H9 (cell line): ENCODE measurements at regions not wholly inside any gene's neighbourhood (a gene's known extent, or its start where the extent isn't known, plus 50 kb on each side); places are given as distances from the start of the nearest gene placed in this dataset.

Experiments
- DNase-seq: peaks from one replicate; pipeline ENCODE4 v3.0.0-alpha.2; 2017
- H2AFZ ChIP-seq: one replicate; pipeline ENCODE4 v1.6.1; 2013; ENCODE audit warnings: mild to moderate bottlenecking, low read length, control low read depth, moderate library complexity
- H2AK5ac ChIP-seq: 2 replicates; pipeline ENCODE4 v1.6.1; 2013; ENCODE audit warnings: low read length, control low read depth, mixed read lengths; ENCODE audit not compliant: insufficient read length
- H2BK120ac ChIP-seq: one replicate; pipeline ENCODE4 v1.6.1; 2013; ENCODE audit warnings: low read depth, mild to moderate bottlenecking, low read length, control low read depth, inconsistent platforms; ENCODE audit not compliant: poor library complexity, severe bottlenecking
- H2BK12ac ChIP-seq: 2 replicates; pipeline ENCODE4 v1.6.1; 2013; ENCODE audit warnings: low read length, control low read depth, mixed read lengths, low read depth; ENCODE audit not compliant: insufficient read length
- H2BK15ac ChIP-seq: 2 replicates; pipeline ENCODE4 v1.6.1; 2013; ENCODE audit warnings: low read depth, low read length, control low read depth
- H2BK20ac ChIP-seq: one replicate; pipeline ENCODE4 v1.6.1; 2013; ENCODE audit warnings: low read depth, mild to moderate bottlenecking, low read length, control low read depth, inconsistent platforms; ENCODE audit not compliant: poor library complexity, severe bottlenecking
- H2BK5ac ChIP-seq: 2 replicates; pipeline ENCODE4 v1.6.1; 2013; ENCODE audit warnings: low read length, control low read depth, mixed read lengths; ENCODE audit not compliant: insufficient read length
- H3K14ac ChIP-seq: 2 replicates; pipeline ENCODE4 v1.6.1; 2013; ENCODE audit warnings: low read length, control low read depth; ENCODE audit not compliant: insufficient read depth
- H3K18ac ChIP-seq: 2 replicates; pipeline ENCODE4 v1.6.1; 2013; ENCODE audit warnings: low read depth, mild to moderate bottlenecking, mixed read lengths, low read length, control low read depth; ENCODE audit not compliant: insufficient read length
- H3K23ac ChIP-seq: 2 replicates; pipeline ENCODE4 v1.6.1; 2013; ENCODE audit warnings: low read length, control low read depth, mixed read lengths, low read depth; ENCODE audit not compliant: insufficient read length
- H3K23me2 ChIP-seq: 2 replicates; pipeline ENCODE4 v1.6.1; 2013; ENCODE audit warnings: low read depth, mild to moderate bottlenecking, mixed read lengths, low read length, control low read depth; ENCODE audit not compliant: insufficient read length, poor library complexity, severe bottlenecking
- H3K27ac ChIP-seq: 2 replicates; pipeline ENCODE4 v1.5.1; 2013; ENCODE audit warnings: low read length, control low read depth, mixed read lengths, low read depth; ENCODE audit not compliant: insufficient read length
- H3K27me3 ChIP-seq: 2 replicates; pipeline ENCODE4 v1.6.1; 2013; ENCODE audit warnings: low read length, control low read depth, inconsistent platforms; ENCODE audit not compliant: insufficient read depth
- H3K4ac ChIP-seq: 2 replicates; pipeline ENCODE4 v1.6.1; 2013; ENCODE audit warnings: low read depth, mild to moderate bottlenecking, control low read depth, inconsistent platforms, low read length, moderate library complexity
- H3K4me1 ChIP-seq: 2 replicates; pipeline ENCODE4 v1.6.1; 2013; ENCODE audit warnings: low read length, control low read depth, inconsistent platforms; ENCODE audit not compliant: insufficient read depth
- H3K4me2 ChIP-seq: 2 replicates; pipeline ENCODE4 v1.6.1; 2013; ENCODE audit warnings: low read length, control low read depth, mixed read lengths; ENCODE audit not compliant: insufficient read length, insufficient read depth
- H3K56ac ChIP-seq: 2 replicates; pipeline ENCODE4 v1.6.1; 2013; ENCODE audit warnings: low read depth, mild to moderate bottlenecking, mixed read lengths, low read length, control low read depth; ENCODE audit not compliant: insufficient read length
- H3K79me1 ChIP-seq: 2 replicates; pipeline ENCODE4 v1.6.1; 2013; ENCODE audit warnings: low read depth, mild to moderate bottlenecking, moderate library complexity, low read length, control low read depth, inconsistent platforms; ENCODE audit not compliant: insufficient read depth, poor library complexity, severe bottlenecking
- H3K79me2 ChIP-seq: 2 replicates; pipeline ENCODE4 v1.6.1; 2013; ENCODE audit warnings: low read length, control low read depth, inconsistent platforms; ENCODE audit not compliant: insufficient read depth
- H3K9ac ChIP-seq: 2 replicates; pipeline ENCODE4 v1.6.1; 2013; ENCODE audit warnings: low read length, control low read depth, mixed read lengths; ENCODE audit not compliant: insufficient read length; ENCODE audit errors: extremely low read depth
- H3K9me3 ChIP-seq: one replicate; pipeline ENCODE4 v1.6.1; 2013; ENCODE audit warnings: low read depth, low read length, inconsistent platforms; ENCODE audit not compliant: control insufficient read depth
- H3T11ph ChIP-seq: one replicate; pipeline ENCODE4 v1.6.1; 2013; ENCODE audit warnings: mild to moderate bottlenecking, low read length, control low read depth, inconsistent platforms
- H4K20me1 ChIP-seq: one replicate; pipeline ENCODE4 v1.6.1; 2013; ENCODE audit not compliant: control insufficient read depth, insufficient read length, insufficient read depth
- H4K5ac ChIP-seq: 2 replicates; pipeline ENCODE4 v1.6.1; 2013; ENCODE audit warnings: low read depth, mild to moderate bottlenecking, mixed read lengths, low read length, control low read depth; ENCODE audit not compliant: insufficient read length
- H4K8ac ChIP-seq: replicated peaks from 2 replicates; pipeline ENCODE4 v1.6.1; 2013; ENCODE audit warnings: low read length, control low read depth, mixed read lengths, low read depth; ENCODE audit not compliant: insufficient read length
- H4K91ac ChIP-seq: 2 replicates; pipeline ENCODE4 v1.6.1; 2013; ENCODE audit warnings: low read depth, mild to moderate bottlenecking, moderate library complexity, mixed read lengths, low read length, control low read depth; ENCODE audit not compliant: insufficient read length
- H3K27ac Mint-ChIP-seq, 3 experiments: 2 replicates in 2 of 3; 3 replicates in 1 of 3; pipeline ENCODE4 v1.8.0; 2020 to 2021; ENCODE audit warnings: mixed read lengths in 3 of 3, mild to moderate bottlenecking in 1 of 3, moderate library complexity in 1 of 3
- H3K27me3 Mint-ChIP-seq: 2 replicates; pipeline ENCODE4 v1.8.0; 2021; ENCODE audit warnings: low read depth, mild to moderate bottlenecking, moderate library complexity, mixed read lengths
- H3K36me3 Mint-ChIP-seq, 3 experiments: 2 replicates in 2 of 3; 3 replicates in 1 of 3; pipeline ENCODE4 v1.8.0; 2020 to 2021; ENCODE audit warnings: low read depth in 3 of 3, mixed read lengths in 3 of 3; ENCODE audit not compliant: insufficient read depth in 1 of 3
- H3K4me1 Mint-ChIP-seq, 2 experiments: 2 replicates each; pipeline ENCODE4 v1.8.0; 2020; ENCODE audit warnings: mixed read lengths in 2 of 2
- H3K4me3 Mint-ChIP-seq, 2 experiments: 2 replicates in 1 of 2; 3 replicates in 1 of 2; pipeline ENCODE4 v1.8.0; 2020 to 2021; ENCODE audit warnings: mild to moderate bottlenecking in 2 of 2, mixed read lengths in 2 of 2, moderate library complexity in 1 of 2
- H3K9me3 Mint-ChIP-seq, 2 experiments: 2 replicates in 1 of 2; 3 replicates in 1 of 2; pipeline ENCODE4 v1.8.0; 2020; ENCODE audit warnings: mild to moderate bottlenecking in 2 of 2, mixed read lengths in 2 of 2, moderate library complexity in 1 of 2
- WGBS: extraction: QIAGEN DNeasy Blood & Tissue Kit; methylation state at CpG from one replicate; pipeline ENCODE4 v1.1.7; 2013; ENCODE audit warnings: missing lambda C conversion rate, low lambda C conversion rate, mixed read lengths; ENCODE audit not compliant: insufficient read length; ENCODE audit errors: extremely low coverage; 5-methylcytosine and 5-hydroxymethylcytosine counted together
- TF ChIP-seq, protein P1 (sequence below): fragments of 200-600 bp; sonication (generic); conservative IDR thresholded peaks from 3 replicates; pipeline ENCODE4 v1.8.0; 2021; ENCODE audit warnings: antibody characterized with exemption, mild to moderate bottlenecking

DNA sequence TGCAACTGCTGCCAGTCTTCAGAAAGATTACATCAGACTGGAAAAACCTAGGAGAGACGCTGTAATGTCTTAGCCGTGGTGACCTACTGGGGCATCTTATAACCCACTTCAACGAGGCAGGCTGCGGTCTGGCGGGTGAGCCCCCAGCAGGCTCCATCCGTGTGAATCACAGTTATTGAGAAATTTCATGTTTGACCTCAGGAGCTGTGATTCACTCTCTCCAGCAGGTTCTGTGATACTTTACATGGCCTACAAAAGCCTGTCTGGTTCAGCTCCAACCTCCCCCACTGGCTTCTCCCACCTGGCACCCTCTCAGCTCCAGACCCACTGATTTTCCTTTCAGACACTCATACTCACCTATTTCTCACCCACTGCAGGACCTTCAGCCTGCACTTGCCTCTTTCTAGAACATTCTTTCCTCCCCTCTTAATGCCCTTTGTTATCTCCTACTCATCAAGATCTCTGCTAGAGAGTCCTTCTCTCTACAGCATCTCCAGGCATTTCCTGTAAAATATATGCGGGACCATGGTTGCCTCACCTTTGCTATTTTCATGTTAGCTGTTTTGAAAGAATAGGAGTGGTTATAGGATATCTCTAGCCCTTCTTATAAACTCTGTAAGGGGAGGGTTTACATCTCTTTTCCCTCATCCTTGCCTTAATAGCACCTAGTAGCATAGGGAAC, 227.9 kb downstream of the MAF start:
- Histone ChIP-seq H3K27me3 (no peaks in the 10 kb centered on the region), H3K56ac (no peak overlapping the region), H3K79me1 (no peaks in the 10 kb centered on the region), H3K9me3 (no peaks in the 10 kb centered on the region), H3K4me2 (no peak overlapping the region), H3K27ac (no peak overlapping the region), H4K20me1 (no peaks in the 10 kb centered on the region), H2BK5ac (no peak overlapping the region), H2AK5ac (no peak overlapping the region), H2BK12ac (no peak overlapping the region), H3K4ac (no peak overlapping the region), H3K9ac (no peak overlapping the region), H3K23me2 (no peaks in the 10 kb centered on the region), H3K4me1 (no peaks in the 10 kb centered on the region), H2AFZ (no peak overlapping the region), H3T11ph (no peak overlapping the region), H3K23ac (no peak overlapping the region), H2BK15ac (no peak overlapping the region), H3K14ac (no peak overlapping the region), H2BK20ac (no peak overlapping the region), H4K91ac (no peak overlapping the region), H4K5ac (no peak overlapping the region), H2BK120ac (no peak overlapping the region), H3K18ac (no peak overlapping the region), H4K8ac (no peak overlapping the region), H3K79me2 (no peaks in the 10 kb centered on the region)
- Mint-ChIP-seq H3K4me3 (no peak overlapping the region), H3K36me3 (peaks cover 0 to 8% (median 4%) of the 10 kb centered on the region in 3 experiments; a peak in 1 of 7 replicates), H3K27ac (no peak overlapping the region), H3K9me3 (peaks cover 2 to 9% of the 10 kb centered on the region in 2 experiments; a peak in 2 of 5 replicates), H3K27me3 (no peaks in the 10 kb centered on the region; the same call in none of the 2 replicates), H3K4me1 (peaks cover 0 to 5% of the 10 kb centered on the region in 2 experiments; a peak in 1 of 4 replicates)
- DNase-seq, result no peak
- TF ChIP-seq, protein P1, sequence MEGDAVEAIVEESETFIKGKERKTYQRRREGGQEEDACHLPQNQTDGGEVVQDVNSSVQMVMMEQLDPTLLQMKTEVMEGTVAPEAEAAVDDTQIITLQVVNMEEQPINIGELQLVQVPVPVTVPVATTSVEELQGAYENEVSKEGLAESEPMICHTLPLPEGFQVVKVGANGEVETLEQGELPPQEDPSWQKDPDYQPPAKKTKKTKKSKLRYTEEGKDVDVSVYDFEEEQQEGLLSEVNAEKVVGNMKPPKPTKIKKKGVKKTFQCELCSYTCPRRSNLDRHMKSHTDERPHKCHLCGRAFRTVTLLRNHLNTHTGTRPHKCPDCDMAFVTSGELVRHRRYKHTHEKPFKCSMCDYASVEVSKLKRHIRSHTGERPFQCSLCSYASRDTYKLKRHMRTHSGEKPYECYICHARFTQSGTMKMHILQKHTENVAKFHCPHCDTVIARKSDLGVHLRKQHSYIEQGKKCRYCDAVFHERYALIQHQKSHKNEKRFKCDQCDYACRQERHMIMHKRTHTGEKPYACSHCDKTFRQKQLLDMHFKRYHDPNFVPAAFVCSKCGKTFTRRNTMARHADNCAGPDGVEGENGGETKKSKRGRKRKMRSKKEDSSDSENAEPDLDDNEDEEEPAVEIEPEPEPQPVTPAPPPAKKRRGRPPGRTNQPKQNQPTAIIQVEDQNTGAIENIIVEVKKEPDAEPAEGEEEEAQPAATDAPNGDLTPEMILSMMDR, result no peak
- no CpG with 5 or more reads among the region's 7 CpGs for WGBS
